Naive thymus-derived CD8-positive, alpha-beta T cell (primary cell): ENCODE measurements at regions not wholly inside any gene's neighbourhood (a gene's known extent, or its start where the extent isn't known, plus 50 kb on each side); places are given as distances from the start of the nearest gene placed in this dataset.

Experiments used
- ATAC-seq, 2 donors: fragments of 150-1000 bp; cut with Tn5 transposase in 1 of 2; sonication (Bioruptor Pico), chemical (Tn5 transposase) in 1 of 2; 1 replicate in 1 of 2; 2 replicates in 1 of 2; pipeline ENCODE4 v1.10.0; 2021; ENCODE audit warnings: mild to moderate bottlenecking in 2 of 2, moderate library complexity in 2 of 2
- POLR2A ChIA-PET: fragments of 350-600 bp; sonication (Branson Sonifier 250); formaldehyde crosslinking; loops from one replicate; lab custom pipeline; 2021; ENCODE audit warnings: antibody characterized with exemption; lab: Charles Lee
- DNase-seq, 10 donors: peaks; one replicate each; pipeline versions ENCODE4 v3.0.0 to v3.0.0-alpha.2; 2020 to 2022
- H3K27ac Mint-ChIP-seq, 10 donors: one replicate each; pipeline ENCODE4 v1.8.0; 2020 to 2022; ENCODE audit warnings: mild to moderate bottlenecking in 10 of 10, mixed read lengths in 10 of 10, moderate library complexity in 4 of 10, inconsistent platforms in 1 of 10
- H3K27me3 Mint-ChIP-seq, 5 donors: one replicate each; pipeline ENCODE4 v1.8.0; 2021 to 2022; ENCODE audit warnings: mixed read lengths in 5 of 5
- H3K36me3 Mint-ChIP-seq, 3 donors: one replicate each; pipeline ENCODE4 v1.8.0; 2020 to 2022; ENCODE audit warnings: mixed read lengths in 3 of 3, mild to moderate bottlenecking in 2 of 3, inconsistent platforms in 1 of 3
- H3K4me1 Mint-ChIP-seq, 4 donors: one replicate each; pipeline ENCODE4 v1.8.0; 2021 to 2022; ENCODE audit warnings: mixed read lengths in 4 of 4
- H3K4me3 Mint-ChIP-seq, 10 donors: one replicate each; pipeline ENCODE4 v1.8.0; 2020 to 2022; ENCODE audit warnings: mild to moderate bottlenecking in 10 of 10, mixed read lengths in 10 of 10, moderate library complexity in 6 of 10, inconsistent platforms in 1 of 10
- H3K9me3 Mint-ChIP-seq, 9 donors: one replicate each; pipeline ENCODE4 v1.8.0; 2020 to 2022; ENCODE audit warnings: mixed read lengths in 9 of 9, mild to moderate bottlenecking in 3 of 9, inconsistent platforms in 1 of 9, moderate library complexity in 1 of 9

DNA sequence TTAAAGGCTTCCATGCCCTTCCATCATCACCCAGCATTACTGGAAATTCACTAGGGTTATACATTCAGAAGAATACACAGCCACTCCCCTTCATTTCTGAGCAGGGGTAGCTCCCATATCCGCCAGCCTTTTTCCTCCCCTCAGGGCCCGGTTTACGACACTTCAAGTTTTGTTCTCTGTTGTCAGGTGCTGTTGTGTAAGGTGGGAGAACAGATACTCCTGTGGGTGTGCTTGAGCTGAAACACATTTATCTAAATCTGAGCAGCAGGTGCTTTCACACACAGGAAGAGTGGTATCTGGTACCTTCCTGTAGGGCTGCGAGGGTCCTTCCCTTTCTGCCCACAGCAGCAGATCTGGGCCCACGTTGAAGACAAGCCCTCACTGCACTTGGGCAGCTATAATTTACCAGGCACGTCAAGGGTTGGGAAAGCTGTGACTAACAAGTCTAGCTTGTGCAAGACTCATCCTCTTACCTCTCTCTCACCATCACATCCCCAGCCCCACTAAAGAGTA is 215.8 kb upstream of the RREB1 start:
- Mint-ChIP-seq H3K27me3 (peaks cover 0 to 2% (median 0%) of the 10 kb centered on the region in 5 donors), H3K4me1 (peaks cover 0 to 16% (median 13%) of the 10 kb centered on the region in 4 donors), H3K4me3 (no peak overlapping the region), H3K36me3 (no peaks in the 10 kb centered on the region), H3K9me3 (no peaks in the 10 kb centered on the region), H3K27ac (peak overlapping the region in 3 of 10 donors; percentile 43 to 69 (median 44))
- DNase-seq: no peak
- ATAC-seq: no peak
- POLR2A ChIA-PET: no interaction called here

DNA sequence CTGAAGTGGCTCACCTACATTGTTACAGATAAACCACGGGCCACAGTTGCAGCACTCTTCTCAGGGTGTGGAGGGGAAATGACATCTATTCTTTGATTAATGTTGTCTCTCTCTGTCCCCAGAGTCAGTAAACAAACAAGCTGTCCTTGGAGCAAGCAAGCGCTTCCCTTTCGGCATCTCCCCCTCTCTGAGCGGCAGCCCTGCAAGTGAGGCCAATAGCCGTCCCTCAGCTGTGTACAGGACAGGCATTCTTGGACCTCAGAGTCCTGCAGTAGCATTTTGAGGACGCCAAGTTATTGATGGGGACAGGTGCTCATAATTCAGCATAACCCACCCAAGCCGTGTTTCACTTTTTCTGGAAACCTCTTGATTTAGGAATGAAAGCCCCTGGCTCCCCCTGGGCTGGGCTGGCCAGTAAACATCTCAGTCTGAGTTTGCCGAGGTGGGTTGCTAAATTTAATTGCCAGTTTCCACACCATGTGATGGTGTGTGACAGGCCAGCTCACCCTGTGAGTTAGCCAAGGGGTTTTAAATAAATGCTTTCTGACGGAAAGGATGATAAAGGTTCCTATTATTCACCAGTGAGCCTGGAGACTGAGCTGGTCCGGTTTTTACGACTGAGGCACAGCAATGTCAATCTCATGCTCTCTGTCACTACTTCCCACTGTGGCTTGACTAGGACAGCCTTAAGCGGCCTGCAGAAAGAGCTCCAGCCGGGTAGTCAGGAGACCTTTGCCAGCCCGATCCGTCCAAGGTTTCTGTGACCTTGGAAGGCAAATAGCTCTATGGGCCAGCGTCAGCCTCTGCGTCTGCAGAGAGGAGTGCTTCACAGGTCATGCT is 214.8 kb upstream of the RREB1 start:
- no peak for DNase-seq
- POLR2A ChIA-PET: interaction anchor here (0.6 kb wide), 1 partner anchor 254 kb away, joined by 3 read pairs; no protein-coding TSS in a partner anchor
- no peak for ATAC-seq
- H3K27ac Mint-ChIP-seq: peak overlapping the region in 2 of 10 donors; percentile 47 to 55
- H3K4me1 Mint-ChIP-seq: peaks cover 0 to 16% (median 13%) of the 10 kb centered on the region in 4 donors
- H3K4me3 Mint-ChIP-seq: no peak overlapping the region
- no peaks in the 10 kb centered on the region for H3K9me3 Mint-ChIP-seq
- H3K36me3 Mint-ChIP-seq: no peaks in the 10 kb centered on the region
- peaks cover 0 to 2% (median 0%) of the 10 kb centered on the region in 5 donors for H3K27me3 Mint-ChIP-seq

DNA sequence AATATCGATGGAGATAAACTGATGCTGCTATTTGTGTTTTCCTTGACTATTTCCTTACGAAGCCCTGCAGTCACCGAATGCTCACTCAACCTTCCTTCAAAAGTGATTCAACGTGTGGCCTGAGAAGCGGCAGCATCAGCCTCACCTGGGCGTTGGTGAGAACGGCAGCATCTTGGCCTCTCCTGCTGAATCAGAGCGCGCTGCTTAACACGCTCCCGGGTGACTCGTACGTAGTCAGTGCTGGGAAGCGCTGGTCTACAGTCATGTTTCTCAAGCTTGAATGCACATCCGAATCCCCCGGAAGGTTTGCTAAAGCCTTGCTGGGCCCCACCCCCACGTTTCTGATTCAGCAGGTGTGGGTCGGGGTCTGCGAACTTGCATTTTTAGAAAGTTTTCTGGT is 214.1 kb upstream of the RREB1 start:
- ATAC-seq (no peak), DNase-seq (no peak)
- Mint-ChIP-seq H3K27ac (no peak overlapping the region), H3K36me3 (no peaks in the 10 kb centered on the region), H3K9me3 (no peaks in the 10 kb centered on the region), H3K4me3 (no peak overlapping the region), H3K4me1 (peaks cover 0 to 16% (median 13%) of the 10 kb centered on the region in 4 donors), H3K27me3 (peaks cover 0 to 2% (median 0%) of the 10 kb centered on the region in 5 donors)
- POLR2A ChIA-PET: interaction anchor here (0.6 kb wide), 1 partner anchor 254 kb away, joined by 3 read pairs; no protein-coding TSS in a partner anchor

DNA sequence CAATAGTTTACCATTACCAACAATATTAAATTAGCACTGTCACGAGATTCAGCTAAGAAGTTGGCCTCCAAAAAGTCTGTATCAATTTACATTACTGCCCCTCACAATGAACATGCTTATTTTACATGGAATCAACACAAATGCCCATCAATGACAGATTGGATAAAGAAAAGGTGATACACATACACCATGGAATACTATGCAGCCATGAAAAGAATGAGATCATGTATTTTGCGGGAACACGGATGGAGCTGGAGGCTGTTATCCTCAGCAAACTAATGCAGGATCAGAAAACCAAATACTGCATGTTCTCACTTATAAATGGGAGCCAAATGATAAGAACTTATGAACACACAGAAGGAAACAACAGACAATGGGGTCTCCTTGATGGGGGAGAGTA is 211.8 kb upstream of the RREB1 start:
- Mint-ChIP-seq H3K36me3 (no peaks in the 10 kb centered on the region), H3K27ac (no peak overlapping the region), H3K27me3 (peaks cover 0 to 2% (median 0%) of the 10 kb centered on the region in 5 donors), H3K4me1 (peaks cover 0 to 16% (median 13%) of the 10 kb centered on the region in 4 donors), H3K9me3 (no peaks in the 10 kb centered on the region), H3K4me3 (no peak overlapping the region)
- no peak for DNase-seq
- POLR2A ChIA-PET: no interaction called here
- no peak for ATAC-seq

DNA sequence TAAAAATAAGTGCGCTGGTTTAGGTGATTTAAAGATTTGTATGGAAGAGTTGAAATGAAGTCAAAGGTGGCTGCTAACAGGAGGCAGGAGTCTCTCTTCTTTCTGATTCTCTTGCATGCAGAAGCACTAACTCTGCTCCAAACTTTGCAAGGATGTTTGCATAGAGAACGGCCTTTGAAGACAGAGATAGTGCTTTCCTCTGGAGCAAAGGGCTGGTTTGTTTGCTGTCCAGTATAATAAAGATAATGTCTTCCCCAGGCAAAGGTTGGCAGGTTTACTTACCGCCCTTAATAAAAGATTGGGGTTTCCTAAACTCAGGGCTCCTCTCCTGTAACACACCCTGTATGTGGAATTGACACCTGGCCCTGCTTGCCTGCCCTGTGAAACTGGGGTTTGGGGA is 210.6 kb upstream of the RREB1 start:
- Mint-ChIP-seq H3K9me3 (no peaks in the 10 kb centered on the region), H3K27ac (no peak overlapping the region), H3K27me3 (peaks cover 0 to 2% (median 0%) of the 10 kb centered on the region in 5 donors), H3K36me3 (no peaks in the 10 kb centered on the region), H3K4me1 (peaks cover 0 to 5% (median 4%) of the 10 kb centered on the region in 4 donors), H3K4me3 (no peak overlapping the region)
- no peak for ATAC-seq
- DNase-seq: no peak
- POLR2A ChIA-PET: no interaction called here

DNA sequence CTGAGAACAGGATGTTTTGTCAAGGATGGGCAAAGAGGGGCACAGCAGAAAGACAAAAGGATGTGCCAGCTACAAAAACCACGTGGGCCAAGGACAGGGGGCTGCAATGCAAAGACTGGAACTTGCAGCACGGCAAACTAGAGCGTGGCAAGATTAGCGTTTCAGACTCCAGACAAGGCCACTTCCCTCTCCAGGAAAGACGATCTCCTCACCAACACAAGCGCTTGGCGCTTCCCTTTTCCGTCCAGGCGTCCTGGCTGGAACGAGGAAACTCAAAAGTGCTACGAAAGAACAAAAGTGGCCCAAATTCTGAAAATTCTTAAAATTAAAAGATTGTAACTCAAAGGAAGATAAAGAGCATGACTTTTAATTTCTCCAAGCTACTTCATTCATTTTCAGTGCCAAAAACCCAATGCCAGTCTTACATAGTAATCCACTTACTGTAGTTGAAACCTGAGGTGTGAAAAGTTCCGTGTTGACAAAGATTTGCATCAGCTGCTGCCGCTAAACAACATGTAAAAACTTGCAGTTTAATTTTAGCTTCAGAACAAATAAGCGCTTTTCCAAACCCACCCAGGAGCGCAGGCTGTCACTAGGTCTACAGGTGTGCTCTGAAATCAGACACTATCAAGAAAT is 207.1 kb upstream of the RREB1 start:
- no peak for DNase-seq
- Mint-ChIP-seq H3K36me3 (no peaks in the 10 kb centered on the region), H3K27ac (no peak overlapping the region), H3K4me1 (no peaks in the 10 kb centered on the region), H3K9me3 (no peaks in the 10 kb centered on the region), H3K4me3 (no peak overlapping the region), H3K27me3 (peaks cover 0 to 4% (median 0%) of the 10 kb centered on the region in 5 donors)
- no peak for ATAC-seq
- POLR2A ChIA-PET: no interaction called here

DNA sequence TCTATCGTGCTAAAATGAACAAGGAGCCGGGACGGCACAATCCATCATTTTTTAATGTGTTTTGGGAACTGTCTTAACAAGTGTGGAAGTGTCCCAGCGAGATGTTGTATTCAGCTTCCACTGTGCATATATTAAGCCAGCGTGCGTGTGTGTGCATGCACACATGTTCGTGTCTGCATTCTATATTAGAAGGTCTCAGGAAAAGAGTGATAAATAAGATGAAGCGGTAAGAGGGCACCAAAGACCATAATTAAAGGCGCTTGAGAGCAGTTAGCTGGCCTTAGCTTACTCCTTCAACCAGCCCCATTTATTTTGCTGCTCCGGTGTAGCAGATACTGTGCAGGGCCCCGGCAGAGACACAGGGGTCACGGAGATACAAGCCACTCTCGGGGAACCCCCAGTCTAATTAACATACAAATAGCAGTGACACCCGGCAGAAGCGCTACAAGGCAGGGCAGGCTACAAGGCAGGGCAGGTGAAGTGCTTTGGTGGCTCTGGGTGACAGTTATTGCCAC is 206.5 kb upstream of the RREB1 start:
- peaks cover 0 to 4% (median 0%) of the 10 kb centered on the region in 5 donors for H3K27me3 Mint-ChIP-seq
- H3K36me3 Mint-ChIP-seq: no peaks in the 10 kb centered on the region
- DNase-seq (peak in 1 of 10 donors; percentile 6), ATAC-seq (no peak)
- no peak overlapping the region for H3K4me3 Mint-ChIP-seq
- H3K27ac Mint-ChIP-seq: peak overlapping the region in 1 of 10 donors; percentile 49
- POLR2A ChIA-PET: no interaction called here
- H3K4me1 Mint-ChIP-seq: no peaks in the 10 kb centered on the region
- H3K9me3 Mint-ChIP-seq: no peaks in the 10 kb centered on the region

DNA sequence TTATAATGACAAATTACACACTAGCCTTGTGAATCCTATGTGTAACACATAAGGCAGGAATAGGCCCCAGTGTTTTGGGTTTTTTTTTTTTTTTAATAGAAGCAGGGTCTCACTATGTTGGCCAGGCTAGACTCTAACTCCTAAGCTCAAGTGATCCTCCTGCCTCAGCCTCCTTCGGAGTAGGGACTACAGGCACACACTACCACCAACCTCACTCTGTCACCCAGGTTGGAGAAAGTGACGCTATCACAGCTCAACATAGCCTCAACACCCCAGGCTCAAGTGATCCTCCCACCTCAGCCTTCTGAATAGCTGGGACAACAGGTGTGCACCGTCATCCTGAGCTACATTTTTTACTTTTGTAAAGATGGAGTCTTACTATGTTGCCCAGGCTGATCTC is 205.8 kb upstream of the RREB1 start:
- Mint-ChIP-seq H3K4me1 (no peaks in the 10 kb centered on the region), H3K9me3 (no peaks in the 10 kb centered on the region), H3K27me3 (peaks cover 0 to 3% (median 0%) of the 10 kb centered on the region in 5 donors), H3K27ac (no peak overlapping the region), H3K4me3 (no peak overlapping the region), H3K36me3 (no peaks in the 10 kb centered on the region)
- no peak for ATAC-seq
- POLR2A ChIA-PET: no interaction called here
- no peak for DNase-seq

DNA sequence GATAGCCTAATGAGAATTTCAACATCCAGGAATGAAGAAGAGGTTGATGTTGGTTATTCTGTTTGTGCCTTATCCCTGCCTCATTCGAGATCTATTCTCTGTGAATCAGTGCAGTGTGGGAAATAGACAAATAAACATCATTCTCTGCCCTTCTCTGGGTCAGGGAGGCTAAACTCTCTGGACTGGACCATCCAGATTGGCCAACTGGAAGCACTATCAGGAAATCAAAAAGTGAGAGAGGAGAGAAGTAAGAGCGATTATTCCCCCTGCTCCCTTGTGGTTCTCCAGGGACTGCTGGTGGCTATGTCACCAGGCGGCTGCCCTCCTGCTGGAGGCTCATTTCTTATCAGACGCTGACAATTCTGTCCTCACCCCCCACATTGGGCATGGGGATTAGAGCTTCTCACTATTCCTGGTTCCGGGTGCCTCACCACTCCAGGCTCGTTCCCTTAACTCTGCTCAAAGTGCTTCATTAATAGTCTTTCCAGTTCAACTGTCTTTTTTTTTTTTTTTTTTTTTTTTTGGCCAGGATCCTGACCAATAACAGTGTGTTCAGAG is 201.7 kb upstream of the RREB1 start:
- no peak overlapping the region for H3K27ac Mint-ChIP-seq
- DNase-seq (no peak), ATAC-seq (no peak)
- H3K9me3 Mint-ChIP-seq: no peaks in the 10 kb centered on the region
- POLR2A ChIA-PET: no interaction called here
- H3K27me3 Mint-ChIP-seq: peaks cover 0 to 8% (median 2%) of the 10 kb centered on the region in 5 donors
- no peaks in the 10 kb centered on the region for H3K4me1 Mint-ChIP-seq
- H3K36me3 Mint-ChIP-seq: no peaks in the 10 kb centered on the region
- H3K4me3 Mint-ChIP-seq: no peak overlapping the region

DNA sequence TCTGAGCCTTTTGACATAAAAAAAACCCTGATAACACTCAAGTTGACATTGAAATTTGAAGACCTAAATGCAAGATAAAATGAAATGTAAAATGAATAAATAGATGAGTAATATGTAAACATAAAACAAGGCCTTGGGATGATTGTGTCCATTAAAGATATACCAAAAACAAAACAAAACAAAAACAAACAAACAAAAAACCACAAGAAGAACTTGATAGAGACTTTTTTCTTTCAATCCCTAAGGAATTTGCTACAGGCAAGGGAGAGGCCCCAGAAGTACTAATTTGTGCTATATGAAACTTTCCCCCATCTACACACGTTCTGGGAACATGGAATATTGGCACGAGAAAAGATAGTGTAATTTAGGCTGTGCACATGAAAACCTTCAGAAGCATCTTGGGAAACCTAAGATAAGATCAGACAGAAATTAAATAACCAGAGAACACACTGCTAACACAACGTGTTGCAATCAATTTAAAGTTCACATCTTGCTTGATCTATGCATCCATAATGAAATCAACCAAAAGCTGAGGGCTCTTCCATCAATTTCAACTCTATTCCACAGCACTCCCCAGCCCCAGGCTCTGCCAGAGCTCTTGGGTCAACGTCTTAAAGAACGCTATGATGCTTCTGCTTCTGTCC is 201.1 kb upstream of the RREB1 start:
- POLR2A ChIA-PET: no interaction called here
- no peak for DNase-seq

DNA sequence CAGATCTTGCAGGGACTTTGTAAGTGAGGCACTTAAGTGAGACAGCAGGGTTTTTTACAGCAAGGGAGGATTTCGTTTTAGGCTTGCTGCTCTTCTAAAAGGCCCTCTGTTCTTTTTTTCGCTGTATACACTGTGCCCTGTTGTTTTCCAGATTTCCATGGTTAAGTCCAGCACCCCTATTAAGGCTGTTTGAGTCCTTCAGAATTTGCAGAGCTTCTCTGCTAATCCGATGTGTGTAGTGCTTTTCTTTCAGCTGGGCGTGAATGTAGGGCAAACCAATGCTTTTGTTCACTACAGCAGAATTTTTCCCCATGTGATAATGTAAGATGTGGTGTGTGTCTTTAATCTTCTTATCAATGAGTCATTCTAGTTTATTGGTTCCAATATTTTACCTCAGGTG is 200.5 kb upstream of the RREB1 start:
- peaks cover 0 to 9% (median 2%) of the 10 kb centered on the region in 5 donors for H3K27me3 Mint-ChIP-seq
- H3K36me3 Mint-ChIP-seq: no peaks in the 10 kb centered on the region
- H3K27ac Mint-ChIP-seq: no peak overlapping the region
- no peak for ATAC-seq
- POLR2A ChIA-PET: no interaction called here
- no peak overlapping the region for H3K4me3 Mint-ChIP-seq
- no peak for DNase-seq
- no peaks in the 10 kb centered on the region for H3K9me3 Mint-ChIP-seq
- no peaks in the 10 kb centered on the region for H3K4me1 Mint-ChIP-seq

More for the DNA sequence above, 201.1 kb upstream of the RREB1 start:
- Mint-ChIP-seq H3K4me1 (no peaks in the 10 kb centered on the region), H3K36me3 (no peaks in the 10 kb centered on the region), H3K4me3 (no peak overlapping the region), H3K27ac (no peak overlapping the region), H3K9me3 (no peaks in the 10 kb centered on the region), H3K27me3 (peaks cover 0 to 8% (median 2%) of the 10 kb centered on the region in 5 donors)
- ATAC-seq: no peak

DNA sequence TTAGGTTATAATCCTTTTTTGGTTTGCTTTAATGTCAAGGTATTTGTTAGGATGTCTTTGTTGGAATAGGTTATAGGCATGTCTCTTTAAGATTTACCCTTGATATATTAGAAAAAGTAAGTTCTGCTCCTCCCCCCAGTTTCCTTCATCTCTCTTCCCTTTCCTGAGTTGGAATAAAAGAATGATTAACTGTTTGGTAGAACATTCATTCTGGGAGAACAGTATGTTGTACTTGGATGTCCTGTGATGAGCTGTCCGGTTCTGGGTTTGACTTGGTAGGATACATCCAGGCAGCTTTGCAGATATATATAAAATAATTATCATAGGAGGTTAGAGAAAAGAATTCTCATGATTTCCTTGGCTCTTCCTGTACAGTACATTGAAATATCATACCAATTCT is 199.6 kb upstream of the RREB1 start:
- no peaks in the 10 kb centered on the region for H3K4me1 Mint-ChIP-seq
- DNase-seq: no peak
- no peak for ATAC-seq
- no peak overlapping the region for H3K27ac Mint-ChIP-seq
- H3K9me3 Mint-ChIP-seq: no peaks in the 10 kb centered on the region
- H3K27me3 Mint-ChIP-seq: peaks cover 0 to 9% (median 2%) of the 10 kb centered on the region in 5 donors
- POLR2A ChIA-PET: no interaction called here
- no peak overlapping the region for H3K4me3 Mint-ChIP-seq
- H3K36me3 Mint-ChIP-seq: no peaks in the 10 kb centered on the region
